ENCODE measurements at regions not wholly inside any gene's neighbourhood (a gene's known extent, or its start where the extent isn't known, plus 50 kb on each side); places are given as distances from the start of the nearest gene placed in this dataset.
"Not testable (repeated sequence)": the region's sequence is repeated elsewhere in the genome, so short reads cannot be mapped to it uniquely, and the experiment has no call there.

GRCh38 chr7:6882321-6882721 lies 56.2 kb upstream of the CCZ1B start:
- POLR2A ChIA-PET; H3K4me3 ChIP-seq (ENCODE audit: low read depth, low read length); CTCF ChIA-PET; H3K27me3 ChIP-seq (ENCODE audit: control insufficient read depth, insufficient read depth, low read length); H3K36me3 ChIP-seq (ENCODE audit: control insufficient read depth, insufficient read depth, low read length): not testable (repeated sequence)
- peak; percentile 19 for DNase-seq (ENCODE audit: low read depth)

DNA sequence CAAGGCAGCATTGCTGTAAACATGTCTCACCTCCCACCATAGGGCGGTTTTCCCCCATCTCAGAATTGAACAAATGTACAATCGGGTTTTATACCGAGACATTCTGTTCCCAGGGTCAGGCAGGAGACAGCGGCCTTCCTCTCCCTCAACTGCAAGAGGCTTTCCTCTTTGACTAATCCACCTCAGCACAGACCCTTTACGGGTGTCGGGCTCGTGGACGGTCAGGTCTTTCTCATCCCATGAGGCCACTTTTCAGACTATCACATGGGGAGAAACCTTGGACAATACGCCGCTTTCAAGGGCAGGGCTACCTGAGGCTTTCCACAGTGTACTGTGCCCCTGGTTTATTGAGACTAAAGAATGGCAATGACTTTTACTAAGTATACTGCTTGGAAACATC lies 57.7 kb upstream of the CCZ1B start:
- H3K36me3 ChIP-seq (ENCODE audit: control insufficient read depth, insufficient read depth, low read length); POLR2A ChIA-PET; H3K4me3 ChIP-seq (ENCODE audit: low read depth, low read length); CTCF ChIA-PET; H3K27me3 ChIP-seq (ENCODE audit: control insufficient read depth, insufficient read depth, low read length); DNase-seq (ENCODE audit: low read depth): not testable (repeated sequence)

DNA sequence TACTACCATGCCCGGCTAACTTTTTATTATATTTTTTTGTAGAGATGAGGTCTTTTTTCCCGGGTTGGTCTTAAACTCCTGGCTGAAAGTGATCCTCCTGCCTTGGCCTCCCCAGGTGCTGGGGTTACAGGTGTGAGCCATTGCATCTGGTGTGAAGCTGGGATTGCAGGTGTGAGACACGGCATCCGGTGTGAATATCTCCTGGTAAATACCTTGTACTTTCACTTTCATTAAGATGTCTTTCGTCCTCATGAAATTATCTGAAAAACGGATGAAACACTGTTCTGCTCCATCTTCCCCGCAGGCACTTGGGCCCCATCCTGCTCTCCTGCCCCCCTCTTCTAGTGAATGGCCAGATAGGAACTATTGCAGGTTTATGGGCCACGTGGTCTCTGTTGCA lies 60.1 kb upstream of the CCZ1B start:
- CTCF ChIA-PET = no interaction called here

GRCh38 chr7:6888267-6889045 lies 62.4 kb upstream of the CCZ1B start:
- DNase-seq (ENCODE audit: low read depth); POLR2A ChIA-PET; H3K36me3 ChIP-seq (ENCODE audit: control insufficient read depth, insufficient read depth, low read length); H3K4me3 ChIP-seq (ENCODE audit: low read depth, low read length); H3K27me3 ChIP-seq (ENCODE audit: control insufficient read depth, insufficient read depth, low read length): not testable (repeated sequence)
- CTCF ChIA-PET = interaction anchor here (1.0 kb wide), 1 partner anchor 12 kb away, joined by 4 read pairs; no protein-coding TSS in a partner anchor

More for the DNA sequence above, 60.1 kb upstream of the CCZ1B start:
- TF ChIP-seq, protein P1, sequence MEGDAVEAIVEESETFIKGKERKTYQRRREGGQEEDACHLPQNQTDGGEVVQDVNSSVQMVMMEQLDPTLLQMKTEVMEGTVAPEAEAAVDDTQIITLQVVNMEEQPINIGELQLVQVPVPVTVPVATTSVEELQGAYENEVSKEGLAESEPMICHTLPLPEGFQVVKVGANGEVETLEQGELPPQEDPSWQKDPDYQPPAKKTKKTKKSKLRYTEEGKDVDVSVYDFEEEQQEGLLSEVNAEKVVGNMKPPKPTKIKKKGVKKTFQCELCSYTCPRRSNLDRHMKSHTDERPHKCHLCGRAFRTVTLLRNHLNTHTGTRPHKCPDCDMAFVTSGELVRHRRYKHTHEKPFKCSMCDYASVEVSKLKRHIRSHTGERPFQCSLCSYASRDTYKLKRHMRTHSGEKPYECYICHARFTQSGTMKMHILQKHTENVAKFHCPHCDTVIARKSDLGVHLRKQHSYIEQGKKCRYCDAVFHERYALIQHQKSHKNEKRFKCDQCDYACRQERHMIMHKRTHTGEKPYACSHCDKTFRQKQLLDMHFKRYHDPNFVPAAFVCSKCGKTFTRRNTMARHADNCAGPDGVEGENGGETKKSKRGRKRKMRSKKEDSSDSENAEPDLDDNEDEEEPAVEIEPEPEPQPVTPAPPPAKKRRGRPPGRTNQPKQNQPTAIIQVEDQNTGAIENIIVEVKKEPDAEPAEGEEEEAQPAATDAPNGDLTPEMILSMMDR (IDR thresholded peaks at IDR 0.05; ENCODE audit: insufficient read depth, low read depth, low read length) = no peak
- DNase-seq (ENCODE audit: low read depth) = no peak
- H3K36me3 ChIP-seq (ENCODE audit: control insufficient read depth, insufficient read depth, low read length) = no peaks in the 10 kb centered on the region
- POLR2A ChIA-PET = no interaction called here
- no peaks in the 10 kb centered on the region for H3K27me3 ChIP-seq (ENCODE audit: control insufficient read depth, insufficient read depth, low read length)
- no peak overlapping the region for H3K4me3 ChIP-seq (ENCODE audit: low read depth, low read length)

DNA sequence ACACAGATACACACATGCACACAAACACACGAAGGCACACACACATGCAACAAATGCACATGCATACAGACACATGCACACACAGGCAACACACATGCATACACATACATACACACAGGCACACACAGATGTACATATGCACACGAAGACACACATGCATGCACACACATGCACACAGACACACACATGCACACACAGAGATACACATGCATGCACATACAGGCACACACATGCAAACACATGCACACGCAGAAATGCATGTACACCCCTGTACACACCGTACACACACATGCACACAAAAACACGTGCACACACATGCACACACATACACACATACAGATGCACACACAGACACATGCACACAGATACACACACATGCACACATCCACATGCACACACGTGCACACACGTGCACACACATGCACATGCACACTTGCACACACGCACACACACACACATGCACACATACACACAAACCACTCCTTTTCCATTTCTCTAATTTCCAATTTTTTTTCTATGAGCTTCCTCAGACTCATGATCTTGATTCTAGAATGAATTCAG lies 63.3 kb upstream of the CCZ1B start:
- Histone ChIP-seq H3K27me3 (ENCODE audit: control insufficient read depth, insufficient read depth, low read length) (no peaks in the 10 kb centered on the region), H3K36me3 (ENCODE audit: control insufficient read depth, insufficient read depth, low read length) (no peaks in the 10 kb centered on the region), H3K4me3 (ENCODE audit: low read depth, low read length) (no peak overlapping the region)
- POLR2A ChIA-PET = no interaction called here
- no peak for DNase-seq (ENCODE audit: low read depth)
- CTCF ChIA-PET = no interaction called here
- TF ChIP-seq, protein P1 (IDR thresholded peaks at IDR 0.05; ENCODE audit: insufficient read depth, low read depth, low read length) = no peak

DNA sequence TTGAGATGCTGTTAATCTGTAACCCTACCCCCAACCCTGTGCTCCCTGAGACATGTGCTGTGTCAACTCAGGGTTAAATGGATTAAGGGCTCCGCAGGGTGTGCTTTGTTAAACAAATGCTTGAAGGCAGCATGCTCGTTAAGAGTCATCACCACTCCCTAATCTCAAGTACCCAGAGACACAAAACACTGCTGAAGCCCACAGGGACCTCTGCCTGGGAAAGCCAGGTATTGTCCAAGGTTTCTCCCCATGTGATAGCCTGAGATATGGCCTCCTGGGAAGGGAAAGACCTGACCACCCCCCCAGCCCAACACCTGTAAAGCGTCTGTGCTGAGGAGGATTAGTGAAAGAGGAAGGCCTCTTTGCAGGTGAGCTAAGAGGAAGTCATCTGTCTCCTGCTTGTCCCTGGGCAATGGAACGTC lies 76.0 kb upstream of the CCZ1B start:
- H3K36me3 ChIP-seq (ENCODE audit: control insufficient read depth, insufficient read depth, low read length); H3K27me3 ChIP-seq (ENCODE audit: control insufficient read depth, insufficient read depth, low read length); DNase-seq (ENCODE audit: low read depth); H3K4me3 ChIP-seq (ENCODE audit: low read depth, low read length); POLR2A ChIA-PET; CTCF ChIA-PET: not testable (repeated sequence)

DNA sequence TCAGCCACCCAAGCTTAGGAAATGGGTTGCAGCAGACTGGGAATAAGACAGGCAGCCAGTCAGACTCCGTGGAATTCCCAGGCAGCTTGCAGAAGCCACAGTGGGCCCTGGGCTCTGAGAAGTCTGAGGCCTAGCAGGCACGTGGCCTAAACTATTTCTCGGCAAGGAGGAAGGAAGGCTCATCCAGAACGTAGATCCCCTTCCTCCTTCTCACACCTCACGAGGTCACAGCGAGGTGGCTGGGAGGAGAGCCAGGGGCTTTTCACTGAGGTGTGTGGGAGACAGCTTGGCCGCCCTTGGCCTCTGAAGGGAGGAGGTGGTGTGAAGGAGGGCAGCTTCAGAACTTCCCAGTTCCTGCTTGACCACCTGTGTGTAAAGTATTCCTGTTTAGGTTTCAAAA lies 77.2 kb upstream of the CCZ1B start:
- CTCF ChIA-PET; DNase-seq (ENCODE audit: low read depth); H3K4me3 ChIP-seq (ENCODE audit: low read depth, low read length); POLR2A ChIA-PET; H3K36me3 ChIP-seq (ENCODE audit: control insufficient read depth, insufficient read depth, low read length); H3K27me3 ChIP-seq (ENCODE audit: control insufficient read depth, insufficient read depth, low read length): not testable (repeated sequence)

DNA sequence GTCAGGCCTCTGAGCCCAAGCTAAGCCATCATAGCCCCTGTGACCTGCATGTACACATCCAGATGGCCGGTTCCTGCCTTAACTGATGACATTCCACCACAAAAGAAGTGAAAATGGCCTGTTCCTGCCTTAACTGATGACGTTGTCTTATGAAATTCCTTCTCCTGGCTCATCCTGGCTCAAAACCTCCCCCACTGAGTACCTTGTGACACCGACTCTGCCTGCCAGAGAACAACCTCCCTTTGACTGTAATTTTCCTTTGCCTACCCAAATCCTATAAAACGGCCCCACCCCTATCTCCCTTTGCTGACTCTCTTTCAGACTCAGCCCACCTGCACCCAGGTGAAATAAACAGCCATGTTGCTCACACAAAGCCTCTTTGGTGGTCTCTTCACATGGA lies 77.7 kb upstream of the CCZ1B start:
- DNase-seq (ENCODE audit: low read depth); H3K27me3 ChIP-seq (ENCODE audit: control insufficient read depth, insufficient read depth, low read length); POLR2A ChIA-PET; H3K4me3 ChIP-seq (ENCODE audit: low read depth, low read length); CTCF ChIA-PET; H3K36me3 ChIP-seq (ENCODE audit: control insufficient read depth, insufficient read depth, low read length): not testable (repeated sequence)
